Right lobe of liver (tissue), 6 donors: ENCODE measurements at regions not wholly inside any gene's neighbourhood (a gene's known extent, or its start where the extent isn't known, plus 50 kb on each side); places are given as distances from the start of the nearest gene placed in this dataset.

Experiments
- ATAC-seq, 4 donors: fragments of 200-7000 bp; cut with Tn5 transposase; one replicate each; pipeline ENCODE4 v1.9.1; 2020; ENCODE audit warnings: mild to moderate bottlenecking in 4 of 4, moderate library complexity in 4 of 4
- DNase-seq, 3 donors: peaks; one replicate each; pipeline ENCODE4 v3.0.0-alpha.2; 2020
- H3K27ac ChIP-seq, 3 donors: fragments of 200-600 bp; one replicate each; pipeline ENCODE4 v1.8.0; 2022
- H3K27me3 ChIP-seq, 2 donors: fragments of 200-600 bp; one replicate each; pipeline ENCODE4 v1.8.0; 2022
- H3K36me3 ChIP-seq, 4 donors: fragments of 200-600 bp; sonication (generic) in 1 of 4; one replicate each; pipeline versions ENCODE4 v1.5.1 to v1.8.0; 2017 to 2022; ENCODE audit warnings: control low read depth in 1 of 4
- H3K4me1 ChIP-seq, 4 donors: fragments of 200-600 bp; sonication (generic) in 1 of 4; one replicate each; pipeline versions ENCODE4 v1.5.1 to v1.8.0; 2017 to 2022; ENCODE audit warnings: control low read depth in 1 of 4
- H3K4me3 ChIP-seq, 3 donors: fragments of 200-600 bp; one replicate each; pipeline ENCODE4 v1.8.0; 2022
- H3K9me3 ChIP-seq, 4 donors: fragments of 200-600 bp; sonication (generic) in 1 of 4; one replicate each; pipeline versions ENCODE4 v1.5.1 to v1.8.0; 2017 to 2022; ENCODE audit warnings: control low read depth in 1 of 4
- POLR2A ChIP-seq: fragments of 450-650 bp; IDR thresholded peaks from one replicate; pipeline ENCODE4 v1.6.1; 2017; ENCODE audit warnings: antibody characterized with exemption, mild to moderate bottlenecking
- WGBS: methylation state at CpG from one replicate; pipeline ENCODE4 v1.1.6; 2018; ENCODE audit warnings: low coverage, low lambda C conversion rate; ENCODE audit not compliant: insufficient coverage; ENCODE audit errors: missing lambda C conversion rate; 5-methylcytosine and 5-hydroxymethylcytosine counted together
- intact Hi-C, 2 donors: fragments of 100-400 bp; cut with DNase I; formaldehyde crosslinking; loops; one replicate each; pipeline versions ENCODE4 v1.11.2 to v1.14.1; 2022
- TF ChIP-seq, protein P1 (sequence below), 4 donors: fragments of 200-600 bp in 3 of 4; fragments of 450-650 bp in 1 of 4; IDR thresholded peaks; one replicate each; pipeline versions ENCODE4 v1.5.1 to v1.8.0; 2016 to 2022; ENCODE audit warnings: antibody characterized with exemption in 4 of 4, mild to moderate bottlenecking in 2 of 4
- donor health status: DM: no; HTN: yes; CAD: no.
- donor health status: DM: no; HTN: no; CAD: no.
- donor health status: DM: no; HTN: no; CAD: no.
- donor health status: DM: no; HTN: yes; CAD: no.
- donor health status: DM: no; HTN: yes; CAD: no.

DNA sequence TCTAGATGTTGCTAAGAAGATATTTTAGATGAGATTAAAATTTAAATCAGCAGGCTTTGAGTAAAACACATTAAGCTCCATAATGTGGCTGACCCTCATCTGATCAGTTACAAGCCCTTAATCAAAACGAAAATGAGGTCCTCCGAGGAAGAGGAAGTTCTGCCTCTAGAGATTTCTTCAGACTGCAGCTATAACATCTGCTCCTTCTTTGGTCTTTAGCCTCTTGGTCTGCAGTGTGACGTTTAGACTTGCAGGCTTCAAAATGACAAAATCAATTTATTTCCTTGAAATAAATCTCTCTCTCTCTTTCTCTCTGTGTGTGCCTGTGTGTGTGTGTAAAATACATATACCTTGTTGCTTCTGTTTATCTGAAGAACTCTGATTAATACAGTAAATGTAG, 1429.8 kb upstream of the CDH9 start:
- no peak overlapping the region for H3K27ac ChIP-seq
- ATAC-seq (no peak), DNase-seq (no peak)
- no peaks in the 10 kb centered on the region for H3K27me3 ChIP-seq
- no peak overlapping the region for H3K4me3 ChIP-seq
- intact Hi-C loops, result no loop called here
- no peaks in the 10 kb centered on the region for H3K4me1 ChIP-seq
- no peaks in the 10 kb centered on the region for H3K9me3 ChIP-seq
- WGBS, result 15% methylated on average over 3 of the region's 3 CpGs
- TF ChIP-seq, protein P1, sequence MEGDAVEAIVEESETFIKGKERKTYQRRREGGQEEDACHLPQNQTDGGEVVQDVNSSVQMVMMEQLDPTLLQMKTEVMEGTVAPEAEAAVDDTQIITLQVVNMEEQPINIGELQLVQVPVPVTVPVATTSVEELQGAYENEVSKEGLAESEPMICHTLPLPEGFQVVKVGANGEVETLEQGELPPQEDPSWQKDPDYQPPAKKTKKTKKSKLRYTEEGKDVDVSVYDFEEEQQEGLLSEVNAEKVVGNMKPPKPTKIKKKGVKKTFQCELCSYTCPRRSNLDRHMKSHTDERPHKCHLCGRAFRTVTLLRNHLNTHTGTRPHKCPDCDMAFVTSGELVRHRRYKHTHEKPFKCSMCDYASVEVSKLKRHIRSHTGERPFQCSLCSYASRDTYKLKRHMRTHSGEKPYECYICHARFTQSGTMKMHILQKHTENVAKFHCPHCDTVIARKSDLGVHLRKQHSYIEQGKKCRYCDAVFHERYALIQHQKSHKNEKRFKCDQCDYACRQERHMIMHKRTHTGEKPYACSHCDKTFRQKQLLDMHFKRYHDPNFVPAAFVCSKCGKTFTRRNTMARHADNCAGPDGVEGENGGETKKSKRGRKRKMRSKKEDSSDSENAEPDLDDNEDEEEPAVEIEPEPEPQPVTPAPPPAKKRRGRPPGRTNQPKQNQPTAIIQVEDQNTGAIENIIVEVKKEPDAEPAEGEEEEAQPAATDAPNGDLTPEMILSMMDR (IDR thresholded peaks at IDR 0.05), result no peak
- no peak for TF ChIP-seq POLR2A
- H3K36me3 ChIP-seq, result no peaks in the 10 kb centered on the region

DNA sequence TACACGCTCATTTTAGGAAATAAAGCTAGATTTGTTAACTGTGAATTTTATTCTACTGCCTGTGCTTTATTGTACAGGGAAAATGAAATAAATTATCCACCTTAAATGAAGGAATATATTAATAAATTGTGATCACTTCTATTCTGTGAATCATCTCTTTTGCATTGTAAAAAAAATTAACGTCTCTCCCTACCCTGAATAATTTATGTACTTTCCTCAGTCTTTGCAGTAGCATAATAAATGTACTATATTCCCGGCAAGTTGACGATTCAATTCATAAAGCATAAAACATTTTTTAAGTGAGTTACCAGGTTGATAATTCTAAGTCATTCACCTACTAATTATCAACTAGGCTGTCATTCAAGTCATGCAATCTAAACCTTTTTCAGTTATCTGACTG, 1425.3 kb upstream of the CDH9 start:
- no peaks in the 10 kb centered on the region for H3K4me1 ChIP-seq
- H3K27me3 ChIP-seq, result no peaks in the 10 kb centered on the region
- no peak overlapping the region for H3K4me3 ChIP-seq
- intact Hi-C loops, result no loop called here
- H3K9me3 ChIP-seq, result no peaks in the 10 kb centered on the region
- ATAC-seq, result no peak
- DNase-seq, result no peak
- 72% methylated on average over 4 of the region's 4 CpGs for WGBS
- no peak overlapping the region for H3K27ac ChIP-seq
- H3K36me3 ChIP-seq, result no peaks in the 10 kb centered on the region
- TF ChIP-seq POLR2A, result no peak
- TF ChIP-seq, protein P1 (IDR thresholded peaks at IDR 0.05), result no peak

DNA sequence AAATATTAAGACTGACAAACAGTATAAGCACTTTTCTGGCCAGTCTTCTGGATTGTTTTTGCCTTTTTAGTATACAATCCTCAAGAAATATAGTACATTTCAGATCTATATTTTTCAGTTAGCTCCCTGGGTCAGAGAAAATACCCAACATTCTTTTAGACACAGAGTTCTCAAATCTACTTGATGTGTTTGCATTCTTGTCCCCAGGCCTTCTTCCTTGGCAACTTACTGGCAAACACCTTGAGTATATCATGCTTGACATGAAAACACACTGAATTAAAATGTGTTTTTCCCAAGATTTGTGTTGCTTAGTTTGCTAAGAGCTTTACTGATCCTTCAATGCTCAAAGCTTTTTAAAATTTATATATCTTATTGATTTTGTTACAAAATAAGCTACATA, 1413.1 kb upstream of the CDH9 start:
- no peak for ATAC-seq
- Histone ChIP-seq H3K36me3 (no peaks in the 10 kb centered on the region), H3K4me3 (no peak overlapping the region), H3K9me3 (no peaks in the 10 kb centered on the region), H3K27me3 (no peaks in the 10 kb centered on the region), H3K4me1 (no peaks in the 10 kb centered on the region), H3K27ac (no peak overlapping the region)
- intact Hi-C loops, result no loop called here
- TF ChIP-seq POLR2A, result no peak
- TF ChIP-seq, protein P1 (IDR thresholded peaks at IDR 0.05), result no peak
- no peak for DNase-seq

DNA sequence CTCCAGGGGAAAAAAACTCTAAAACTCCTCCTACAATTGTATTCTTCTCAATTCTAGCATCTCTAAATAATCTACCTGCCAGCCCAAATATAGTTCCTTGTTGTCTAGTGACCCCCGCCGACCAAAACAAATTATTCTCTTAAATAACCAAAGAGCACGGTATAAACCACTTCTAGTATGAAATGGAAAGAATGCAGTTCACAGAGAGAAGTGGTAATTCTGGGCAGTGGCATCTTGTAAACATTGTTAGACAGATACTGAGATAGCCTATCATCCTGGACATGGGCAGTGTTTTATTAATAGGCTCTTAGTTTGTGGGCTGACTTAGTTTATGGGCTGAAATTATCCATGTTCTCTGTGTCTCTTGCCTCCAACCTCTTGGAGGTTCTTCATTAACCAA, 1412.6 kb upstream of the CDH9 start:
- no peak overlapping the region for H3K27ac ChIP-seq
- 18% methylated on average over 3 of the region's 3 CpGs for WGBS
- H3K4me3 ChIP-seq, result no peak overlapping the region
- no peak for ATAC-seq
- intact Hi-C loops, result no loop called here
- no peak for DNase-seq
- no peak for TF ChIP-seq POLR2A
- TF ChIP-seq, protein P1 (IDR thresholded peaks at IDR 0.05), result no peak
- no peaks in the 10 kb centered on the region for H3K9me3 ChIP-seq
- no peaks in the 10 kb centered on the region for H3K27me3 ChIP-seq
- no peaks in the 10 kb centered on the region for H3K36me3 ChIP-seq
- H3K4me1 ChIP-seq, result no peaks in the 10 kb centered on the region

DNA sequence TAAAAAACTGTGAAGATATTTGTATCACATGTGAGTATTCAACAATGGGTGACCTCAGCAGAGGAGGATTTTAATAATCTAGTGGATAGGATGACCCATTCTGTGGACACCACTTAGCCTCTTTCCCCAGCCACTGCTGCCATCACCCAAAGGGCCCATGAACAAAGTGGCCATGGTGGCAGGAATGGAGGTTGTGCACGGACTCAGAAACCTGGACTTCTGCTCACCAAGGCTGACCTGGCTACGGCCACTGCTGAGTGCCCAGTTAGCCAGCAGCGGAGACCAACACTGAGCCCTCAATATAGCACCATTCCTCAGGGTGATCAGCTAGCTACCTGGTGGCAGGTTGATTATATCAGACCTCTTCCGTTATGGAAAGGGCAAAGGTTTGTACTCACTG, 1410.4 kb upstream of the CDH9 start:
- Histone ChIP-seq H3K36me3 (no peaks in the 10 kb centered on the region), H3K4me3 (no peak overlapping the region), H3K27me3 (no peaks in the 10 kb centered on the region), H3K9me3 (no peaks in the 10 kb centered on the region), H3K4me1 (no peaks in the 10 kb centered on the region), H3K27ac (no peak overlapping the region)
- ATAC-seq (no peak), DNase-seq (no peak)
- TF ChIP-seq POLR2A, result no peak
- WGBS, result 14% methylated on average over 1 of the region's 4 CpGs
- intact Hi-C loops, result no loop called here
